ENCODE measurements at regions not wholly inside any gene's neighbourhood (a gene's known extent, or its start where the extent isn't known, plus 50 kb on each side); places are given as distances from the start of the nearest gene placed in this dataset.

DNA sequence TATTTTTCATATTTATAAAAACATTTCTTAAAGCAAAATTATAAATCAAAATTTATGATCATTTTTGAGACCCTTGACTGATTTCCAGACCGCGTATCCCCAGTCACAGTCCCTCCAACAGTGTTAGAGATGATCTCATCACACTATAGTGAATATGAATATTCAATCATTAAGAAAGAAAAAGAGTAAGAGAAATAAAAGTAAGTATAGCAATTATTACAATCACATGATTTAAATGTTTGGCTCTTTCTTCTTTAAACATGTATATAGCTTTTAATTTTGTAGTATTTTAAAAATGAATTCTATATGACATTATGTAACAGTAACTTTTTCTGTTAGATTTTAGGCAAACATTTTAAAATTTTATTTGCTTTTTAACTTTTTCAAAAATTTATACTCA is 438.3 kb downstream of the RFPL4B start:
- Histone ChIP-seq H3K4me2 (ENCODE audit: low read length) (no peak overlapping the region), H2AFZ (no peak overlapping the region), H3K79me2 (no peaks in the 10 kb centered on the region), H3K36me3 (ENCODE audit: control insufficient read depth, insufficient read depth, low read length) (no peaks in the 10 kb centered on the region), H3K9me3 (ENCODE audit: control insufficient read depth, low read length) (no peaks in the 10 kb centered on the region), H3K4me1 (no peaks in the 10 kb centered on the region), H3K27me3 (ENCODE audit: control insufficient read depth, insufficient read depth, low read length) (no peaks in the 10 kb centered on the region), H3K9ac (no peak overlapping the region), H3K4me3 (ENCODE audit: low read depth, low read length) (no peak overlapping the region), H3K27ac (no peak overlapping the region)
- TF ChIP-seq, protein P1, sequence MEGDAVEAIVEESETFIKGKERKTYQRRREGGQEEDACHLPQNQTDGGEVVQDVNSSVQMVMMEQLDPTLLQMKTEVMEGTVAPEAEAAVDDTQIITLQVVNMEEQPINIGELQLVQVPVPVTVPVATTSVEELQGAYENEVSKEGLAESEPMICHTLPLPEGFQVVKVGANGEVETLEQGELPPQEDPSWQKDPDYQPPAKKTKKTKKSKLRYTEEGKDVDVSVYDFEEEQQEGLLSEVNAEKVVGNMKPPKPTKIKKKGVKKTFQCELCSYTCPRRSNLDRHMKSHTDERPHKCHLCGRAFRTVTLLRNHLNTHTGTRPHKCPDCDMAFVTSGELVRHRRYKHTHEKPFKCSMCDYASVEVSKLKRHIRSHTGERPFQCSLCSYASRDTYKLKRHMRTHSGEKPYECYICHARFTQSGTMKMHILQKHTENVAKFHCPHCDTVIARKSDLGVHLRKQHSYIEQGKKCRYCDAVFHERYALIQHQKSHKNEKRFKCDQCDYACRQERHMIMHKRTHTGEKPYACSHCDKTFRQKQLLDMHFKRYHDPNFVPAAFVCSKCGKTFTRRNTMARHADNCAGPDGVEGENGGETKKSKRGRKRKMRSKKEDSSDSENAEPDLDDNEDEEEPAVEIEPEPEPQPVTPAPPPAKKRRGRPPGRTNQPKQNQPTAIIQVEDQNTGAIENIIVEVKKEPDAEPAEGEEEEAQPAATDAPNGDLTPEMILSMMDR (IDR thresholded peaks at IDR 0.05), result no peak

GRCh38 chr6:112786801-112787200 is 439.7 kb downstream of the RFPL4B start:
- H3K4me1 ChIP-seq, result no peaks in the 10 kb centered on the region
- no peak overlapping the region for H3K4me2 ChIP-seq (ENCODE audit: low read length)
- H3K79me2 ChIP-seq, result no peaks in the 10 kb centered on the region
- H3K27me3 ChIP-seq (ENCODE audit: control insufficient read depth, insufficient read depth, low read length), result no peaks in the 10 kb centered on the region
- no peaks in the 10 kb centered on the region for H3K36me3 ChIP-seq (ENCODE audit: control insufficient read depth, insufficient read depth, low read length)
- no peak overlapping the region for H2AFZ ChIP-seq
- H3K9ac ChIP-seq, result no peak overlapping the region
- no peak overlapping the region for H3K4me3 ChIP-seq (ENCODE audit: low read depth, low read length)
- TF ChIP-seq, protein P1 (IDR thresholded peaks at IDR 0.05), result no peak
- no peak overlapping the region for H3K27ac ChIP-seq
- H3K9me3 ChIP-seq (ENCODE audit: control insufficient read depth, low read length), result no peaks in the 10 kb centered on the region

- Histone ChIP-seq H3K27ac (no peak overlapping the region), H3K9ac (no peak overlapping the region), H3K4me2 (ENCODE audit: low read length) (no peak overlapping the region), H3K79me2 (no peaks in the 10 kb centered on the region), H3K4me3 (ENCODE audit: low read depth, low read length) (no peak overlapping the region), H3K27me3 (ENCODE audit: control insufficient read depth, insufficient read depth, low read length) (no peaks in the 10 kb centered on the region), H2AFZ (no peak overlapping the region), H3K36me3 (ENCODE audit: control insufficient read depth, insufficient read depth, low read length) (no peaks in the 10 kb centered on the region), H3K9me3 (ENCODE audit: control insufficient read depth, low read length) (no peaks in the 10 kb centered on the region), H3K4me1 (no peaks in the 10 kb centered on the region)
- TF ChIP-seq, protein P1 (IDR thresholded peaks at IDR 0.05), result no peak
These were observed 440.2 kb downstream of the RFPL4B start for GRCh38 chr6:112787371-112787770.

GRCh38 chr6:112795316-112795715 is 448.2 kb downstream of the RFPL4B start:
- no peaks in the 10 kb centered on the region for H3K9me3 ChIP-seq (ENCODE audit: control insufficient read depth, low read length)
- H3K4me3 ChIP-seq (ENCODE audit: low read depth, low read length), result no peak overlapping the region
- no peaks in the 10 kb centered on the region for H3K27me3 ChIP-seq (ENCODE audit: control insufficient read depth, insufficient read depth, low read length)
- no peak overlapping the region for H3K9ac ChIP-seq
- no peaks in the 10 kb centered on the region for H3K4me1 ChIP-seq
- H3K79me2 ChIP-seq, result no peaks in the 10 kb centered on the region
- TF ChIP-seq, protein P1 (IDR thresholded peaks at IDR 0.05), result no peak
- no peak overlapping the region for H3K27ac ChIP-seq
- H3K4me2 ChIP-seq (ENCODE audit: low read length), result no peak overlapping the region
- H3K36me3 ChIP-seq (ENCODE audit: control insufficient read depth, insufficient read depth, low read length), result no peaks in the 10 kb centered on the region
- no peak overlapping the region for H2AFZ ChIP-seq

DNA sequence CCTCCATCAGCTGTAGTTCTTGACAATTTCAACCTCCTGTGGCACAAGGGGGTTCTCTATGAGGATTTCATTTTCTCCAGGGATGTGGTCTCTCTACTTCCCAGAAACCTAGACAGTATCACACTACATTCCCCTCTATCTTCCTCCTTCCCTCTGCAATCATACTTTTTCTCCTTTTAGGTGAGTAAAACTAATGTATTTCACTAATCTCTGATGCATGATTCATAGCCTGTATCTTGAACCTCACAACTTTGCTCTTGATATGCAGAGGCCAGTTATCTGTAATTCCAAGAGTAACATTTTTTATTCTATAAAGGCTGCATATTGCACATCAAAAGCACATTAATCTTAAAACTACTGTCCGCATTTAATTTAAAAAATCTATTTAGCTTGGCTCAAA is 449.6 kb downstream of the RFPL4B start:
- no peaks in the 10 kb centered on the region for H3K79me2 ChIP-seq
- H3K4me3 ChIP-seq (ENCODE audit: low read depth, low read length), result no peak overlapping the region
- no peaks in the 10 kb centered on the region for H3K9me3 ChIP-seq (ENCODE audit: control insufficient read depth, low read length)
- no peak overlapping the region for H3K27ac ChIP-seq
- H3K4me2 ChIP-seq (ENCODE audit: low read length), result no peak overlapping the region
- H3K36me3 ChIP-seq (ENCODE audit: control insufficient read depth, insufficient read depth, low read length), result no peaks in the 10 kb centered on the region
- no peak overlapping the region for H3K9ac ChIP-seq
- no peak overlapping the region for H2AFZ ChIP-seq
- no peaks in the 10 kb centered on the region for H3K27me3 ChIP-seq (ENCODE audit: control insufficient read depth, insufficient read depth, low read length)
- TF ChIP-seq, protein P1 (IDR thresholded peaks at IDR 0.05), result no peak
- H3K4me1 ChIP-seq, result no peaks in the 10 kb centered on the region
